LHCN-M2 (cell line): ENCODE measurements at regions not wholly inside any gene's neighbourhood (a gene's known extent, or its start where the extent isn't known, plus 50 kb on each side); places are given as distances from the start of the nearest gene placed in this dataset.
"Not testable (repeated sequence)": the region's sequence is repeated elsewhere in the genome, so short reads cannot be mapped to it uniquely, and the experiment has no call there.

ENCODE experiments used
- DNase-seq: peaks from one replicate; pipeline ENCODE4 v3.0.0-alpha.2; 2012; ENCODE audit warnings: low read depth

DNA sequence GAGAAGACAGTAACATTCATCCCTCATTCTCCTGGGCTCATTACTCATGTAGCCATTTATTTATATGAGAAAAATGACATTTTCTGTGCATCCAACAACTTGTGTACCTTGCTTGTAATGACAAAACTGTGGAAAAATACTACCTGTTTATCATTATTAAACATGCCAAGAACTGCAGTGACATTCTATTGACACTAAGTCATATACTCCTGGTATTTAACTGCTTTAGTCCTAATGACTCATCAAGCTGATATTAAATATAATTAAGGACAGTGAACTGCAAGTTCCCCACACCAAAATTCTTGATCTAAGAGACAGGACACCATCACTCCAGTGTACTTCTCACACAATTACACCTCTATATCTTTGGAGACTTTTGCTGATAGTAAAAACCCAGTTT, 1328.7 kb upstream of the RAG2 start:
- DNase-seq: no peak

DNA sequence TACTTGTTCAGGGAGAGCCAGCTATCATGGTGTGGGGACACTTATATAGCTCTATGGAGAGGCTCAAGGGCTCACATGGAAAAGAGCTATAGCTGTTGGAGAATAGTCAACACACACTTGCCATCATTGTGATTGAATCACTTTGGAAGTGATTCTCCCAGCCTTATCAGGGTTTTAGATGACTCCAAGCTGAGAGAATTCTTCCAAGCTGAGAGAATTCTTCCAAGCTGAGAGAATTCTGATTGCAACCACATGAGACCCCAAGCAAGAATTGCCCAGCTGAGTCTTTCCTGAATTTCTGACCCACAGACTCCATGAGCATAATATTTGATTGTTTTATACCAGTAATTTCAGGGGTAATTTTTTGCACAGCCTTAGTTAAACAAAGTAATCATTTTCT, 1318.3 kb upstream of the RAG2 start:
- no peak for DNase-seq

DNA sequence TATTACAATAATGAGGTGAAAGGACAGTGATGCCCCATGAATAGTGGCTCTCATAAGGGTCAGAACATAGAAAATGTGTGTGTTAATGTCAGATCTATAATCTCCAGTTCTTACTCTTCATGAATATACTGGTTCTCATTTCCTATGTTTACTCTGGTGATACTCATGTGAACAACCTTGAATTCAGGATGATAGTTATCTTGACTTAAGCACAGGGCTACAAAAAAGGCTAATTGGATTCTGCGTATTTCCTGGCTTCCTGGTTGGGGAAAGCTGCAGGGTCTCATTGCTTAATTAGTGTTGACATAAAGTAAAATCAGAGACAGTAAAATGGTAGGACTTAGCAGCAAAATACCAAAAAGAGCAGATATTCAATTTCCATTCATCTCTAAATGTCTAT, 1316.8 kb upstream of the RAG2 start:
- DNase-seq: no peak

DNA sequence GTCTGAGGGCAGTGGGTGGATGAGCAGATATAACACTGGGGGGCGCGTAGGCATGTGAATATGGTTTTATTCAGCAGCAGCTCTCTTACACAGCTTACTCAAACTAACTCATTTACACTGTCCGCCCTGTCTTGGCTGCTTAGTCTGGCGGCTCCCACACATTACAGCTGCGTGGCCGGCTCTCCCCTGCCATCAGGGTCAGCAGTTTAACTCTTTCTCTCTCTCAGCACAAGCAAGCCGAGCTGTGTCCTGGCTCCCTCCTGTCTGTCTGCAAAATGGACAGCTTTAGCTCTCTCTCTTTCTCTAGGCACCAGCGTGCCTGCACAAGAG, 1310.1 kb upstream of the RAG2 start:
- no peak for DNase-seq

DNA sequence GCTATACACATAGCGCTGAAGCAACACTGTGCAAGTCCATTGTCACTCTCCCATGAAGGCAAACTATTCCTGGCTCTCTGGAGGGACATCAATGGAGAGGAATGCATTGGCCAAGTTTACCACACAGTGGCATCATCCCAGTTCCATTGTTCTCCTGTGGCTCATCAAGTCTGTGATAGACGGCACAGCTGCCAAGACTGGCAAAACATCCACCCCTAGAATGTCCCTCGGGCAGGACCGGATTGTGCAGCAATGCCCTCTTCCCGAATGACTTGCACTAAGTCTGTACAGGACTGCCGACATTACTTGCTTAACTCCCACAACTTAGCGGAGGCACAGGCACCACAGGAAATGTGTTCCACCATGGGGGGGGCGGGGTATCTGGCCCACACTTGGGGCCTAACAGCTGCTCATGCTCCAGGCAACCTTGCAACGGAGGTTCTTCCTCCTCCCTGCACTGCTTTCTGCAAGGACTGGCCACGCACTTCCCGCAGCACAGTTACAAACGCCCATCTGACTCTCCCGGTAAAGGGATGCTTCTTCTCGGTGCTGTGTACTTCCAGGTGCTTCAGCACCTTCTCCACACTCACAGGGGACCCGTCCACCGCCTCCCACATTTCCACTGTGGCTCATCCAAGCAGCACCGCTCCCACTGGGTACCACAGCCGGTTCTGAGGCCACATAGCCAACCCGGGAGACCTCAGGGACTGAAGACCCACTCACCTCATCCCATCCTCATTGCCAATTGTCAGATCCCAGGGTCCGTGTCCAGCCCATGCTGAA, 1309.6 kb upstream of the RAG2 start:
- peak; percentile 15 for DNase-seq

DNA sequence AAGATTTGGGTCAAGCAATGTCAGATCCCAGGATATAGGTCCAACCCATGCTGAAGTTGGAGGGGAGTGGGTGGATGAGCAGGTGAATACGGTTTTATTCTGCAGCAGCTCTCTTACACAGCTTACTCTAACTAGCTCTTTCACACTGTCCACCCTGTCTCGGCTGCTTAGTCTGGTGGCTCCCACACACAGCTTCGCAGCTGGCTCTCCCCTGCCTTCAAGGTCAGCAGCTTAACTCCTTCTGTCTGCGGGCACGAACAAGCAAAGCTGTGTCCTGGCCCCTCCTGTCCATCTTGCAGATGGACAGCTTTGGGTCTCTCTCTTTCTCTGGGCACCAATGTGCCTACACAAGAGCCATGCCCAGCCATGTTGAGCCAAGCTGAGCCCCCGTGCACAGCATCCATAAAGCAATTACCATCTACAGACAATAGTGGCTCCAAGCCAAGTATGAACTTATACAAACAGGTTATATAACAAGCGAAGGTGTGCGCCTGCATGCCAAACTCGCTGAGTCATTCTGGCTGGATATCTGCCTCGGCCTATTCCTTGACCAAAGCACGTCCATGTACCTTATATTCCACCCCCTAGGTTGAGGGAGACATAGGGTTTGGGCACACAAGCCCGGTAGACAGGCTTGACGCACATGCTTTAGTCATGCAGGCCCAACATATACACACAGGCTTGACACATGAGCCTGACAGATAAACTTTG, 1307.8 kb upstream of the RAG2 start:
- no peak for DNase-seq

DNA sequence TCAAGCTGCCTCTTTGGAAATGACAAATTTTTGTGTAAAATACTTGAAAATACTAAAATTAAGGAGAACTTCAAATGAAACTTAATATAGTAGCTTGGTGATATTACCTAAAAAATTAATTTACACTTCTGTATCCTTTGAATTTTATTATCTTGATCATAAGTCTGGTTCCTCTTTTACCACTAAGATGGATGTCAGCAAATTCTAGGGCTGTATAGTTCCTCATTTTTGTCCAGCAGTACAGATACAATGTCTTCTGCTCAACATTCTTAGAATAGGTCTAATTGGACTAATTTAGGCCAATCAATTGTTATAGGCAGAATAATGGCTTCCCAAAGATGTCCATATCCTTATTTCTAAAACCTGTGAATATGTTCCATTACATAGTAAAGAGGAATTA, 1298.0 kb upstream of the RAG2 start:
- no peak for DNase-seq

DNA sequence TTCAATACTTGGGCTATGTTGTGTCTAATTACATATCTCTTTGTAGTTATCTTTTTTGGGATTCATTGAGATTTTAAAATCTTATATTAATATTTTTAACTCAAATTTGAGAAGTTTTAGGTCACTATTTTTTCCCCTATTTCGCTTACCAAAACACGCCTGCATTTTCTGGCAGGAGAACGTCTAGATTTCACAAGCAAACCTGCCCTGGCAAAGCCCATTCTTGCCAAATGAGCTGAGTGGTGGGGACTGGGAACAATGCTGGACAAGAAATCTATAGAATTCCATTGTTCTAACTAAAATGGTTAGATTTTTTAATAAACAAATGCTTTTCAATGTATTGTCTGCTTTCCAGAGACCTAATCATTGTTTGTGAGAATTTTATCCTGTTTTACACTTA, 1283.7 kb upstream of the RAG2 start:
- no peak for DNase-seq

DNA sequence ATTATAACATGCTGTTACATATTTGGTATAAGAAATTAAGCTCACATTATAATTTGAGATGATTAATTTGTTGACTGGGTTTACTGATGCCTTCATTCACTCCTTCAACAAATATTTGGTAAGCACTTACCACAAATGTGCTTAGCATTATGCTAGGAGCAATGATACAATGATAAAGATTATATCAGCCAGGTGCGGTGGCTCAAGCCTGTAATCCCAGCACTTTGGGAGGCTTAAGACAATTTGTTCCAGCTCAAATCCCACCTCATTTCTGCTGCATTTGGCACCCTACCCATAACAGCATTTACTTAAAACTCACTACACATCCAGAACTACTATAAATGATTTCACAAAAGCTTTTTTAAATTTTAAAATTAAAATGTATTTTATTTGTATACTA, 1263.6 kb upstream of the RAG2 start:
- no peak for DNase-seq

DNA sequence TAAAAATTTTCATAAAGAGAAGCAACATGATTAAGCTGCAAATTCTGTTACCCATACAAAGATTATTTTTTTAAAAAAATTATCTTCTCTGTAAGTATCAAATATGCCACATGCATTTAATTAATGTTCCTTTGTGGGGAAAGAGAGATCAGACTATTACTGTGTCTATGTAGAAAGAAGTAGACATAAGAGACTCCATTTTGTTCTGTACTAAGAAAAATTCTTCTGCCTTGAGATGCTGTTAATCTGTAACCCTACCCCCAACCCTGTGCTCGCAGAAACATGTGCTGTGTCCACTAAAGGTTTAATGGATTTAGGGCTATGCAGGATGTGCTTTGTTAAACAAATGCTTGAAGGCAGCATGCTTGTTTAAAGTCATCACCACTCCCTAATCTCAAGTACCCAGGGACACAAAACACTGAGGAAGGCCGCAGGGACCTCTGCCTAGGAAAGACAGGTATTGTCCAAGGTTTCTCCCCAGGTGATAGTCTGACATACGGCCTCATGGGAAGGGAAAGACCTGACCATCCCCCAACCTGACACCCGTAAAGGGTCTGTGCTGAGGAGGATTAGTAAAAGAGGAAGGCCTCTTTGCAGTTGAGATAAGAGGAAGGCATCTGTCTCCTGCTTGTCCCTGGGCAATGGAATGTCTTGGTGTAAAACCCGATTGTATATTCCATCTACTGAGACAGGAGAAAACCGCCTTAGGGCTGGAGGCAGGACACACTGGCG, 1260.9 kb upstream of the RAG2 start:
- not testable (repeated sequence) for DNase-seq

DNA sequence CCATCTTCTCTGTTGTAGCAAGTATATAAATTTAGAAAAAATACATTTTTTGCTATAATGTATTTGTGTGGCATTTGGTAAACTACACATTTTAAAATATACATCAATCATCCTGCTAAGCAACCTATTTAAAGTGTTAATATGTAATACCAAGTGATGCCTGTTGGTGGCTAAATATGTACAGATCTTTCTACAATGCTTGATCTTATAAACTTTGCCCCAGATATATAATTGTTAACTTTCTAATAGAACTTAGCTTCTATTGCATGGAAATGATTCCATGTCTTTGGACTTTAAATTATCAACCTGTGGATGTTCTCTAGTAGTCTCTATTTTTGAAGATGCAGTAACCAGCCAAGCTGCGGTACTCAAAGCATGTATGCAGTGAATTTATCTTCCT, 1260.4 kb upstream of the RAG2 start:
- no peak for DNase-seq

DNA sequence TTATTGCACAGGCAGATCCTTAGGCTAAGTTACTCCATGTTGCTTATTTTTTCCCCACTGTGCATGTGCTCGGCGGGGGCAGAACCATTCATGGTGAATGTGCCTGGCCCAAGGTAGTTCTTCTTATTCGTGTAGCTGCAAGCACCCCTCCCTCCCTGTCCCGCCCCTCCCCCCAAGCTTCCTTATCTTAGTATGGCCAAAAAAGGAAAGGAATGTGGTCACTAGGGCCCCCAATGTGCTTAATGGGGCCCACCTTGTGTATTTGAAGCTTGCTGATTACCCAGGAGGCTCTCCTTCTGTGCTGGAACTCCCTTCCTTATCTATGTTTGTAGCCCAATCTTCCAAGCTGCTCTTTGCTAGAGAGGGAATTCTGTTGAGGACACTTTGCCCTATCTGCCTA, 1259.7 kb upstream of the RAG2 start:
- DNase-seq: no peak

DNA sequence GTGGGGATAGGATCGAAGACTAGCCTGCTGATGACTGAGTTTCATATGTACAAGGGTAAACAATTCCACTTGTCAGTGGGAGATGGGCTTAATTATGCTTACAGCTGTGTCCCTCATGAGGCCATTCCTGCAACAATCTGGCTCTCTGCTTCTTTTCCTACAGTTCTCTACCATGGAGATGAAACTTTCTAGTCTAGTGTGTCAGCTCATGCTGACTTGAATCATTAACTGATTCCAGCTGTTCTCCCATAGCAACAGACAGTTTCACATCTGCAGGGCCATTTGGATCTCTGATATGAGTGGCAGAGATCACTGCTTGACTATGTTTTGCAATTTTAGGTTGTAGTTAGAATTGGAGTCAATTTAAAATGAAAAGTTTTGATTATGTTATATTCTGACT, 1251.7 kb upstream of the RAG2 start:
- DNase-seq: no peak

DNA sequence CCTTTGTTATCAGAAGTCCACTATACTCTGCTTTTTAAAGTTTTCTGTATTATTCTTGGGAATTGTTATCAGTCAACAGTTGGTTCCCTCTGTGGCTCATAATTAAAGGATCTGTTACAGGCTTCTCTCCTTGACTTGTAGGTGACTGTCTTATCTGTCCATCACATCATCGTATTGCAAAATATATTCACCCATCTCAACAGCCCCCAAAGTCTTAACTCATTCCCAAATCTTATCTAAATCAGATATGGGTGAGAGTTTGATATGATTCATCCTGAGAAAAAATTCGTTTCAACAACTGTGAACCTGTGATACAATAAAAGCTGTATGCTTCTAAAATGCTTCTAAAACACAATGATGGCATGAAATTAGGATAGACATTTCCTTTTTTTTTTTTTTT, 1245.6 kb upstream of the RAG2 start:
- no peak for DNase-seq

DNA sequence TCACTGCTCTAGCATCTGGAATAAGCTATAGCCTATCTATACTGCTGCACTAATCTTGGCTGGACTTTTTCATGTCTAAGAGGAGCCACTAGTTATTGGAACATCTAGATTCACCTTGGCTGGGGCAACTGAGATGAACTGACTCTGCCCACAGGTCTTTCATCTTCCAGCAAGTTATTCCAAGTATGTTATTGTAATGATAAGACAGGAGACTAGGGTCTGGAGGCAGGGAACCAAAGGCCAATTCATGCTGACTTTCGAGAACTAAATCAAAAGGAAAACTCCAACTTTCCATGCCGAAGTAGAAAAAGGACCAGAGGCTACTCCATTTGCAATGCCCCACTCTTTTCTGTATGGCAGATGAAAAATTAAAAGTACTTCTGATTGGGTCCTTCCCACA, 1243.0 kb upstream of the RAG2 start:
- DNase-seq: no peak

DNA sequence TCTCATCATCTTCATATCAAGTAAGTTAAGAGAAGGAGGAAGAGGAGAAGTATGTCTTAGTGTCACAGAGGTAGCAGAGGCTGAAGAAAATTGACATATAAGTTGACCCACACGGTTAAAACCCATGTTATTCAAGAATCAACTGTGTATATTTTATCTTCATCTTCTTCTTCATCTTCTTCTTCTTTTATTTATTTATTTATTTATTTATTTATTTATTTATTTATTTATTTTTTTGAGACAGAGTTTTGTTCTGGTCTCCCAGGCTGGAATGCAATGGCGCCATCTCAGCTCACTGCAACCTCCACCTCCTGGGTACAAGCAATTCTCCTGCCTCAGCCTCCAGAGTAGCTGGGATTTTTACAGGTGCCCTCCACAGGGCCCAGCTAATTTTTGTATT, 1242.3 kb upstream of the RAG2 start:
- DNase-seq: not testable (repeated sequence)

DNA sequence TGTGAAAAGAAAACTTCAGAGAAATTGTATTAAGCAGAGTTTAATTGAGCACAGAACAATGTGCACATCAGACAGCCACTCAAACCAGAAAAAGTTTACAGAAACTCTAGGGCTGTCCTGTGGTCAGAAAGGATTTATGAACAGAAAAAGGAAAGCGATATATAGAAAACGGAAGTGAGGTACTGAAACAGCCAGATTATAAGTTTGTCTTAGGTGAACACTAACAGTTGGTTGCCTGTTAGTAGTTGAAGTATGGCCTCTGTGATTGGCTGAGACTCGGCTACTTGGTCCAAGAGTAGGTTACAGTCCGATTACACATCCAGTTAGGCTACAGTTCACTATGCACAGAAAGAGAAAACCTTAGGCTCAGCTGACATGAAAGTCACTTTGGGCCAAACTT, 1232.5 kb upstream of the RAG2 start:
- DNase-seq: no peak

DNA sequence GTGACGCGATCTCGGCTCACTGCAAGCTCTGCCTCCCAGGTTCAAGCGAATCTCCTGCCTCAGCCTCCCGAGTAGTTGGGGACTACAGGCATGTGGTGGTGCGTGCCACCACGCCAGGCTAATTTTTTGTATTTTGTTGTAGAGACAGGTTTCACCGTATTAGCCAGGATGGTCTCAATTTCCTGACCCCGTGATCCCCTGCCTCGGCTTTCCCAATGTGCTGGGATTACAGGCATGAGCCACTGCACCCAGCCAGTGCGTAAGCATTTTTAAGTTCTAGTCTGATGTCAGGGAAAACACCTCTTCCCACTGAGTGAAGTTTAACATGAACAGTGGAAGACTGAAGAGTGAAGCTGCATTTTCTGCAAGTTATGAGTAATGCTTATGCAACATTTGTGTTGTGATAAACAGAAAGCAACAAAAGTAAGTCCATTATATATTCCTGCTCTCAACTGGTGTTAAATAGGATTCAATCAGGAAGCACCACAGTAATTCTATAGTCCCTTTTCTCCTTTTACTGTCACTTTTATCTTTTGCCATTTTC, 1219.8 kb upstream of the RAG2 start:
- no peak for DNase-seq

DNA sequence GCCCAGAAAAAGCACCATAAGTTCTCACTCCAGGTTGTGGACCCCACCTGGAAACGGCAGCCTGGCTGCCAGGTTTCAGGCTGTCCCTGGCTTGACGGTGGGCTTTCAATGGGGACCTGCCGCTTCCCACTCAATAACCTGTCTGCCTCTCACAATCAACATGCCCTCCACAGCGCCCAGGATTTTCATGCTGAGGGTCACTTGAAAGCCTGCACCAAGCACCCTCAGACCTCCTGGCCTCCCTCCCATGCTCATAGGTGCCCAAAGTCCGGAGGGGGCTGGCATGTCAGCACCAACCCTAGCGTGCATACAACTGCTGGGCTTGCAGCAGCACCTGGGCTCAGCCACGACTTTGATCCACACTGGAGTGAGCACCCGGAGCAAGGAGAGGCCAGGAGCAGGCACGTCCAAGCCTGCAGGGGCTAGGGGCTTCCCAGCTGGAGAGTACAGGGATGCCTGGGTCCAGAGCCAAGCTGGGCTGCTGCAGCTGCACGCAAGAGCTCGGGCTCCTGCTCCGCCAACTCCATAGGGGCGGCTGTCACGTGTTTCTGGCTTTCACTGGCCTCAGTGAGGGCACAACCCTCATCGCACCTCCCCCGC, 1214.3 kb upstream of the RAG2 start:
- DNase-seq: no peak

DNA sequence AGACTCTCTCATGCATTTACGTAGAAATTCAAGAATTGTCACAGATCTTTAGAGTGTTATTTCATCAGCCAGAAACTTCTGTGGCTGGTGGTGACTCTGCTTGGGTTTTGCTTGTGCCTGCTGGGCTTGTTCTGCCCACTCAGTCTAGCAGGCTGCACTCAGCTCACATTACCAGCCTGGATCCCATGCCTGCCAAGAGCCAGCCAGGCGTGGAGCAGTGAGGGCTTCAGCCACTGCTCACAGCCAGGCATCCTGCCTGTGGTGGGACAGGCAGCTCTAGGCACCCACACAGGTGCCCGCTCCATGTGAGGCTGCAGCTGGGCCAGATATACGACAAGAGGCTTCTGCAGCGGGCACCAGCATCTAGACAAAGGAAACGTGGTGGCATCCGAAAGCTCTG, 1213.3 kb upstream of the RAG2 start:
- no peak for DNase-seq

DNA sequence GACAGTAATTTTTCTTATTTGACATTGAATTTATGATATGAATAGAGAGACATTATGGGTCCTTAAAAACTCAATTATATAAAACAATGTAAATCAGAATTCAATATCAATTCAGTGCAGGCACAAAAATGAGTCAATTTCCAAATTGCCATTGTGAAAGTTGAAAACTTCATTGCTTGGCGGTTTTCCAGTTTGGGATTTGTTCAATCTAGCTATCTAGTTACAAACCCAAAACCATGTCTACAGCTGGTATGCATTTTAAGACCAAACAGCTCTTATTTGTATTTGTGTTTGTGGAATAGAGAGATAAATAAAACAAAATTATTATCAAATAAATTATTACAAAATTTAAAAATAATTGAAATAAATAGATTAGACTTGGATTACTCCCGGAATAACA, 1206.6 kb upstream of the RAG2 start:
- peak; percentile 29 for DNase-seq
